H9 (cell line): ENCODE measurements at regions not wholly inside any gene's neighbourhood (a gene's known extent, or its start where the extent isn't known, plus 50 kb on each side); places are given as distances from the start of the nearest gene placed in this dataset.

ENCODE experiments used
- DNase-seq: peaks from one replicate; pipeline ENCODE4 v3.0.0-alpha.2; 2017
- H2AFZ ChIP-seq: one replicate; pipeline ENCODE4 v1.6.1; 2013; ENCODE audit warnings: mild to moderate bottlenecking, low read length, control low read depth, moderate library complexity
- H2AK5ac ChIP-seq: 2 replicates; pipeline ENCODE4 v1.6.1; 2013; ENCODE audit warnings: low read length, control low read depth, mixed read lengths; ENCODE audit not compliant: insufficient read length
- H2BK120ac ChIP-seq: one replicate; pipeline ENCODE4 v1.6.1; 2013; ENCODE audit warnings: low read depth, mild to moderate bottlenecking, low read length, control low read depth, inconsistent platforms; ENCODE audit not compliant: poor library complexity, severe bottlenecking
- H2BK12ac ChIP-seq: 2 replicates; pipeline ENCODE4 v1.6.1; 2013; ENCODE audit warnings: low read length, control low read depth, mixed read lengths, low read depth; ENCODE audit not compliant: insufficient read length
- H2BK15ac ChIP-seq: 2 replicates; pipeline ENCODE4 v1.6.1; 2013; ENCODE audit warnings: low read depth, low read length, control low read depth
- H2BK20ac ChIP-seq: one replicate; pipeline ENCODE4 v1.6.1; 2013; ENCODE audit warnings: low read depth, mild to moderate bottlenecking, low read length, control low read depth, inconsistent platforms; ENCODE audit not compliant: poor library complexity, severe bottlenecking
- H2BK5ac ChIP-seq: 2 replicates; pipeline ENCODE4 v1.6.1; 2013; ENCODE audit warnings: low read length, control low read depth, mixed read lengths; ENCODE audit not compliant: insufficient read length
- H3K14ac ChIP-seq: 2 replicates; pipeline ENCODE4 v1.6.1; 2013; ENCODE audit warnings: low read length, control low read depth; ENCODE audit not compliant: insufficient read depth
- H3K18ac ChIP-seq: 2 replicates; pipeline ENCODE4 v1.6.1; 2013; ENCODE audit warnings: low read depth, mild to moderate bottlenecking, mixed read lengths, low read length, control low read depth; ENCODE audit not compliant: insufficient read length
- H3K23ac ChIP-seq: 2 replicates; pipeline ENCODE4 v1.6.1; 2013; ENCODE audit warnings: low read length, control low read depth, mixed read lengths, low read depth; ENCODE audit not compliant: insufficient read length
- H3K23me2 ChIP-seq: 2 replicates; pipeline ENCODE4 v1.6.1; 2013; ENCODE audit warnings: low read depth, mild to moderate bottlenecking, mixed read lengths, low read length, control low read depth; ENCODE audit not compliant: insufficient read length, poor library complexity, severe bottlenecking
- H3K27ac ChIP-seq: 2 replicates; pipeline ENCODE4 v1.5.1; 2013; ENCODE audit warnings: low read length, control low read depth, mixed read lengths, low read depth; ENCODE audit not compliant: insufficient read length
- H3K27me3 ChIP-seq: 2 replicates; pipeline ENCODE4 v1.6.1; 2013; ENCODE audit warnings: low read length, control low read depth, inconsistent platforms; ENCODE audit not compliant: insufficient read depth
- H3K4ac ChIP-seq: 2 replicates; pipeline ENCODE4 v1.6.1; 2013; ENCODE audit warnings: low read depth, mild to moderate bottlenecking, control low read depth, inconsistent platforms, low read length, moderate library complexity
- H3K4me1 ChIP-seq: 2 replicates; pipeline ENCODE4 v1.6.1; 2013; ENCODE audit warnings: low read length, control low read depth, inconsistent platforms; ENCODE audit not compliant: insufficient read depth
- H3K4me2 ChIP-seq: 2 replicates; pipeline ENCODE4 v1.6.1; 2013; ENCODE audit warnings: low read length, control low read depth, mixed read lengths; ENCODE audit not compliant: insufficient read length, insufficient read depth
- H3K56ac ChIP-seq: 2 replicates; pipeline ENCODE4 v1.6.1; 2013; ENCODE audit warnings: low read depth, mild to moderate bottlenecking, mixed read lengths, low read length, control low read depth; ENCODE audit not compliant: insufficient read length
- H3K79me1 ChIP-seq: 2 replicates; pipeline ENCODE4 v1.6.1; 2013; ENCODE audit warnings: low read depth, mild to moderate bottlenecking, moderate library complexity, low read length, control low read depth, inconsistent platforms; ENCODE audit not compliant: insufficient read depth, poor library complexity, severe bottlenecking
- H3K79me2 ChIP-seq: 2 replicates; pipeline ENCODE4 v1.6.1; 2013; ENCODE audit warnings: low read length, control low read depth, inconsistent platforms; ENCODE audit not compliant: insufficient read depth
- H3K9ac ChIP-seq: 2 replicates; pipeline ENCODE4 v1.6.1; 2013; ENCODE audit warnings: low read length, control low read depth, mixed read lengths; ENCODE audit not compliant: insufficient read length; ENCODE audit errors: extremely low read depth
- H3K9me3 ChIP-seq: one replicate; pipeline ENCODE4 v1.6.1; 2013; ENCODE audit warnings: low read depth, low read length, inconsistent platforms; ENCODE audit not compliant: control insufficient read depth
- H3T11ph ChIP-seq: one replicate; pipeline ENCODE4 v1.6.1; 2013; ENCODE audit warnings: mild to moderate bottlenecking, low read length, control low read depth, inconsistent platforms
- H4K20me1 ChIP-seq: one replicate; pipeline ENCODE4 v1.6.1; 2013; ENCODE audit not compliant: control insufficient read depth, insufficient read length, insufficient read depth
- H4K5ac ChIP-seq: 2 replicates; pipeline ENCODE4 v1.6.1; 2013; ENCODE audit warnings: low read depth, mild to moderate bottlenecking, mixed read lengths, low read length, control low read depth; ENCODE audit not compliant: insufficient read length
- H4K8ac ChIP-seq: replicated peaks from 2 replicates; pipeline ENCODE4 v1.6.1; 2013; ENCODE audit warnings: low read length, control low read depth, mixed read lengths, low read depth; ENCODE audit not compliant: insufficient read length
- H4K91ac ChIP-seq: 2 replicates; pipeline ENCODE4 v1.6.1; 2013; ENCODE audit warnings: low read depth, mild to moderate bottlenecking, moderate library complexity, mixed read lengths, low read length, control low read depth; ENCODE audit not compliant: insufficient read length
- H3K27ac Mint-ChIP-seq, 3 experiments: 2 replicates in 2 of 3; 3 replicates in 1 of 3; pipeline ENCODE4 v1.8.0; 2020 to 2021; ENCODE audit warnings: mixed read lengths in 3 of 3, mild to moderate bottlenecking in 1 of 3, moderate library complexity in 1 of 3
- H3K27me3 Mint-ChIP-seq: 2 replicates; pipeline ENCODE4 v1.8.0; 2021; ENCODE audit warnings: low read depth, mild to moderate bottlenecking, moderate library complexity, mixed read lengths
- H3K36me3 Mint-ChIP-seq, 3 experiments: 2 replicates in 2 of 3; 3 replicates in 1 of 3; pipeline ENCODE4 v1.8.0; 2020 to 2021; ENCODE audit warnings: low read depth in 3 of 3, mixed read lengths in 3 of 3; ENCODE audit not compliant: insufficient read depth in 1 of 3
- H3K4me1 Mint-ChIP-seq, 2 experiments: 2 replicates each; pipeline ENCODE4 v1.8.0; 2020; ENCODE audit warnings: mixed read lengths in 2 of 2
- H3K4me3 Mint-ChIP-seq, 2 experiments: 2 replicates in 1 of 2; 3 replicates in 1 of 2; pipeline ENCODE4 v1.8.0; 2020 to 2021; ENCODE audit warnings: mild to moderate bottlenecking in 2 of 2, mixed read lengths in 2 of 2, moderate library complexity in 1 of 2
- H3K9me3 Mint-ChIP-seq, 2 experiments: 2 replicates in 1 of 2; 3 replicates in 1 of 2; pipeline ENCODE4 v1.8.0; 2020; ENCODE audit warnings: mild to moderate bottlenecking in 2 of 2, mixed read lengths in 2 of 2, moderate library complexity in 1 of 2
- CTCF ChIP-seq: fragments of 200-600 bp; sonication (generic); conservative IDR thresholded peaks from 3 replicates; pipeline ENCODE4 v1.8.0; 2021; ENCODE audit warnings: antibody characterized with exemption, mild to moderate bottlenecking
- WGBS: extraction: QIAGEN DNeasy Blood & Tissue Kit; methylation state at CpG from one replicate; pipeline ENCODE4 v1.1.7; 2013; ENCODE audit warnings: missing lambda C conversion rate, low lambda C conversion rate, mixed read lengths; ENCODE audit not compliant: insufficient read length; ENCODE audit errors: extremely low coverage; 5-methylcytosine and 5-hydroxymethylcytosine counted together

- Histone ChIP-seq H2AK5ac (no peak overlapping the region), H3K18ac (no peak overlapping the region), H4K8ac (no peak overlapping the region), H4K20me1 (no peaks in the 10 kb centered on the region), H4K5ac (no peak overlapping the region), H3K9me3 (no peaks in the 10 kb centered on the region), H3K27ac (no peak overlapping the region), H3K56ac (no peak overlapping the region), H2BK12ac (no peak overlapping the region), H3K9ac (no peak overlapping the region), H3K14ac (no peak overlapping the region), H4K91ac (no peak overlapping the region), H3K4ac (no peak overlapping the region), H2BK120ac (no peak overlapping the region), H2BK15ac (no peak overlapping the region), H3K79me1 (no peaks in the 10 kb centered on the region), H2BK5ac (no peak overlapping the region), H3K23ac (no peak overlapping the region), H3K27me3 (no peaks in the 10 kb centered on the region), H3K4me1 (peaks cover 2% of the 10 kb centered on the region), H3K23me2 (no peaks in the 10 kb centered on the region), H3K79me2 (no peaks in the 10 kb centered on the region; the same call in 1 of the 2 replicates), H3K4me2 (no peak overlapping the region), H3T11ph (no peak overlapping the region), H2BK20ac (no peak overlapping the region), H2AFZ (no peak overlapping the region)
- TF ChIP-seq CTCF = no peak
- no peaks in the 10 kb centered on the region; a peak in 1 of 7 replicates for H3K36me3 Mint-ChIP-seq
- no peak overlapping the region for H3K27ac Mint-ChIP-seq
- peaks cover 14% of the 10 kb centered on the region for H3K27me3 Mint-ChIP-seq
- H3K4me3 Mint-ChIP-seq = no peak overlapping the region
- peaks cover 0 to 3% of the 10 kb centered on the region in 2 experiments; a peak in 2 of 5 replicates for H3K9me3 Mint-ChIP-seq
- no CpG with 5 or more reads among the region's 9 CpGs for WGBS
- H3K4me1 Mint-ChIP-seq = peaks cover 25 to 28% of the 10 kb centered on the region in 2 experiments
- DNase-seq = no peak
Observed at GRCh38 chr18:78905334-78905733, 74.3 kb upstream of the SALL3 start.
